SHP77 (cell line): ENCODE measurements at regions not wholly inside any gene's neighbourhood (a gene's known extent, or its start where the extent isn't known, plus 50 kb on each side); places are given as distances from the start of the nearest gene placed in this dataset.

Source experiments
- DNase-seq, 2 experiments: peaks; one replicate each; lab custom pipeline; 2025; lab: John Stamatoyannopoulos, UW

DNA sequence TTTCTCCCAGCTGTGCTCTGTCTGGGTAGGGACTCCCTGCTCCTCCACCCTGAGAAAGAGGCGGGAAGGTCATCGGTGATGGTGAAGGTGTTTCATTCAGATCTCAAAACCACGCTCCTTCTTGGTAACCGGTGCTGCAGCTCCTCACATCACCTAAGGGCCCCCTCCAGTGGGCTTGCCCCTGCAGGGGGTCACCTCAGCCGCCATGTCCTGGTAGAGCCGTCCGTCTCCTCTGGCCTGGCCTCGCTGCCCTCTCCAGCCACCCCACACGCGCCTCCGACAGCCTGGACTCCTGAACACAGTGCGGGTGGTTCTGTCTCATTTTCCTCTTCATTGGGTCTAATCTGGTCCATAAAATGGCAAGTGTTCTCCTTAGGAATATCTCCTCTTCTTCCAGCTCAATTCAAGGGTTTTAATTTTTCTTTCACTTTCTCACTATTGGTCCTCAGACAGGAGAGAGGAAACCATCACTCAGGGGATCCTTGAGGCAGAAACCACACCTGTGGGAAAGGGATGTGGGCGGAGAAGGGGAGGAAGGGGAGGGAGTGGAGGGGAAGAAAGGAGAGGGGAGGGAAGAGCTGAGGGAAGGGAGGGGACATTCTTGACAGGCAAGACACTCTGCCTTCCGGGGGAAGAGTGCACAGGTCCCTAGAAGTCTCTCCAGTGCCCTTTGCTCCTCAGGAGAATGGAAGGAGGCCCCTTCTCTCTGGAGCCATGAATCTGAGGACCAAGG is 1338.4 kb downstream of the TBC1D22A start:
- no peak for DNase-seq

- no peak for DNase-seq
Observed at GRCh38 chr22:48099671-48100070, 1337.2 kb downstream of the TBC1D22A start.

DNA sequence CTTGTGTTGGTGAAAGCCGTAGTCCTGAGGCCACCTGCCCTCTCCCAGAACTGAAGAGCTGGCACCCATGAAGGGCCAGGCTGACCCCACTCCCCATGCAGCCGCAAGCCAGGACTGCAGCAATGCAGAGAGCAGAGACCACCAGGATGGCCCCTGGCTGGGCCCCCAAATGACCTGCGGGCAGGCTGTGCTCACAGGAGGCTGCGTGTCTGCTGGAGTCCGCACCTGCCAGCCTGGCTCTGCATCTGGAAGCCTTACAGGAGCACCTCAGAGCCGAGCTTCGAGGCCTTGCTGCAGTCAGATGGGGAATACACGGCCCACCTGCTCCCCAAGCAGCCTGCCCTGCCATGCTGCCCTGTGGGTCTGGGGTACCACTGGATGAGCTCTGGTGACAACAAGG is 1336.8 kb downstream of the TBC1D22A start:
- no peak for DNase-seq

- no peak for DNase-seq
Observed at GRCh38 chr22:48098921-48099245, 1336.4 kb downstream of the TBC1D22A start.

- DNase-seq: no peak
Observed at GRCh38 chr22:48098243-48098920, 1335.9 kb downstream of the TBC1D22A start.

GRCh38 chr22:48097723-48098122 is 1335.3 kb downstream of the TBC1D22A start:
- DNase-seq: no peak

DNA sequence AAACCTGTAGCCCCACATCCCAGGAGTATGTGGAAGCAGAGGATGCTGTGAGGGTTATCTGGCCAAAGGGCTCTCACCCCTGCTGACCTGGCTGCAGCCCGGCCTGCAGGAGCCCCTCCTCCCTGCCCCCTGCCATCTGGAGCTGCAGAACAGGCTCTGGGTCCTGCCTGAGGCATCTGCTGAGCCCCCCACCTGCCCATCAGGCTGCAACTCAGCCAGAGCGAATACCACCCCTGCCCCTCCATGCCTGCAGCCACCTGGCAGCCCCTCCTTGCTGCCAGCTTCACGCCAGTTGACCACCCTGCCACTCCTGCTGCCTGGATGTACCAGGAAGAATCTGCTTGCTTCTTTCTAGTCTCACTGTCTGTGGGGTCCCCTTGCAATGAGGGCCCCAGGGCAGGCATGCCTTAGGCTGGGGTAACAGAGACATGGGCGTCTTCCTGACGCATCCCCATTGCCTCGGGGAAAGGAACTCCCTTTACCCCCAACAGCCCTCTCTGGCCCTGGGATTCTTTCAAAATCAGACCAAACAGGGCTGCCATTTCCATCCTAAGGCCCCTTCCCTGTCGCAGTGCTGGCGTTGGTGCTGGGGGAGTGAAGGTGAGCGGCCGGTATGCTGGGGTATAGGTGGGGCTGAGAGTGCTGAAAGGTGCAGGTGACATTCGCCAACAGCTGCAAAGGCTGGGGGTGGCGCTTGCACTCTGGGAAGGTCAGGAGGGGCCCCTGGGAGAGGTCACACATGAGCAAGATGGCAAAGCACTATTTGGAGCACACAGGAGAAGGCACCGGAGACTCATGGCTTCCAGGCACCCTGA is 1334.6 kb downstream of the TBC1D22A start:
- no peak for DNase-seq

DNA sequence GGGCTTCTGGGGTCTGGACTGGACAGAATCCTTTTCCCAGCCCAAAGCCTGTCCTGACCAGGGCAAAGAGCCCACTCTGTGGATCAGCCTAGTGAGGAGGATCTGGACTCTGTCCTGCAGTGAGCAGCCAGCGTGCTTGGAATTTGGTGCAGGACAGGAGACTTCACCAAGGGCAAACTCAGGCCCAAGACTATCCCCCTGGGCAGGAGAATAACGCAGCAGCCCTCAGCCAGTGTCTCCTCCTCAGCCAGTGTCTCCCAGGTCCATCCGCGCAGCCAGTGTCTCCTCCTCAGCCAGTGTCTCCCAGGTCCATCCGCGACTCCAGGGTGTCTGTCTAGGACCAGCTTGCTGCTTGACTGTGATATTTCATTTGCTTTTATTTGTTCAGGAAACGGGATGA is 1334.0 kb downstream of the TBC1D22A start:
- no peak for DNase-seq

GRCh38 chr22:48093981-48094380 is 1331.5 kb downstream of the TBC1D22A start:
- DNase-seq: no peak

DNA sequence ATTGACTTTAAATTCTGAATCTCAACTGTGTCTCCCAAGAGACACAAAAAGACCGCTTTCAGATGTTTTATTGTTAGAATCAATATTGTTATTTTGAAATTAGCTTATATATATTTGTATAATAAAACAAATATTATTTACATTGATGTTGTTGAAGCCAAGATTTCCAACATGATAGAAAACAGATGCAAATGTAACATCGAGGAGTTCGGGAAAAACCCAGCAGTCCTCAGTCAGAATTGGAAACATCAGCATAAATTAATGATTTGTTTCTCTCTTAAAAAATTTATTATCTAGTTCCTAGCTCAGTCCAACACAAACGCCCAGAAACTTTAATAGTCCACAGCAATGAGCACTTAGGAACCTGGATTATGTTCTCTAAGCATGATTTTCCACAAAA is 1330.4 kb downstream of the TBC1D22A start:
- no peak for DNase-seq

DNA sequence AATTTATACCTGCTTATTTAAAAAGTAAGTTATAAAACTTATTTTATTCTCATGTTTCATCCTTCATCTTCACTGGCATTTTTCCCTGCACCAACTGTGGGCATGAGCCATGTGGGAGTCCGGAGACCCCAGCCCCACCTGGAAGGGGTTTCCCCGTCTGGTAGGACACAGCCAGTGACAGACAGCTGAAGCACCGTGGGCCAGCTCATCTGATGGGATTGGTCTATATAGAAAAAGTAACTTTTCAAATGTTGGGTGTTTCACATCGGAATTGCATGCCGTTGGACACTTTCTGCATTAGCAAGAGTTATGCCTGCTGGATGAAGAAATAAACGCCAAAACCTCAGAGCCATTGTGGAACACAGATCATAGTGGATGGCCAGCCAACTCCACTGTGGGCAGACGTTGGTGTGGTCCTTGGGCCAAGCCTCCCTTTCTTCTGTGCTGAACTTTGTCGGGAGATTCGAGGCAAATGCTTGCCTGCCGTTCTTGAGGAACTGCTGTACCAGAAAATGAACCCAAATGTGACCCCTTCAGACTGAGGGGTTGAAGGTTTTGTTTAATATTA is 1329.3 kb downstream of the TBC1D22A start:
- DNase-seq: no peak

GRCh38 chr22:48091060-48091650 is 1328.7 kb downstream of the TBC1D22A start:
- DNase-seq: no peak

DNA sequence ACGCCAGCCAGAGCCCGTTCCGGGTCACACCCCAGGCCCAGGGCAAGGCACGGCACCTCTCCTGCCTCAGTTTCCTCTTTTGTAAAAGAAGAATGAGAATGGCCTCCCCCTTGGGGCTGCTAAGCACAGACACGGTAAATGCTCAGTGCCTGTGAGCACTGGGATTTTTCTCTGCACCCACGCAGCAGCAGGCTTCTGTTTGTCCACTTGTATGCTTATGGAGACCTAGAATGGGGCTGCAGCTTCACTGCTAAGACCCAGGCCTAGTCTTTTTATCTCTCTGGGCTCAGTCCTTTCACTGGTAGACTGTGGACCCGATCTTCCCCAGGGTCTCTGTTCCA is 1327.9 kb downstream of the TBC1D22A start:
- DNase-seq: no peak

DNA sequence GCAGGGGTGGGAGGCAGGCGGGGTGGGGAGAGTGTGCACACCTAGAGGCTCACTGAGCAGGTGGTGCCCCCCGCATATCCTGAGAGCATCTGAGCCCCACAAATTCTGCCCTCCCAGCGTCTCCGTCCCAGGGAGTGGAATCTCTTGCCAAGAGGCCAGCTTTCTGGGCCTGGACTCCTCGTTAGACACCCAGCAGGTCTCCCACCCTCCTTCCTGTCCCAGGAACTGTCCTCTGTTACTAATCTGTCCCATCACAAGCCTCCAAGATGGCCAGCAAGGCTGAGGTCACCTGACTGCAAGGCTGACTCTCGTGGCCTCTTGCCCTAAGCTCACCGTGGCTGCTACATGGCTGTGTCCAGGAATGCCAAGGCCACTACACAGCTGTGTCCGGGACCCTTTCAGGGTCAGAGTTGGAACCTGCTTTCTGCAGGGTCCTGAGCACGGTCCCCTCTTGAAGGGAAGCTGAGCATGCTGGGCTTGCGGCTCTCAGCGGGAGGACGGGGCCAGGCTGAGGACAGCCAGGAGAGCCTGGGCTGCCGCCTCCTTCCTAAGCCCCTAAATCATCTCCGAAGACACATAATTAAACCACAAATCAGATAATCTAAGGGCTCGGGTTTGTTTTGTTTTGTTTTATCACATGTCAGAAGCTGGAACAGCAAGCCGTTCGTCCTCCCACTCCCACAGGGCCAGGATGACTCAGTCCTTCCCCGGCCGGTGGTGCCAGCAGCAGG is 1327.3 kb downstream of the TBC1D22A start:
- no peak for DNase-seq

GRCh38 chr22:48088926-48089536 is 1326.6 kb downstream of the TBC1D22A start:
- no peak for DNase-seq

DNA sequence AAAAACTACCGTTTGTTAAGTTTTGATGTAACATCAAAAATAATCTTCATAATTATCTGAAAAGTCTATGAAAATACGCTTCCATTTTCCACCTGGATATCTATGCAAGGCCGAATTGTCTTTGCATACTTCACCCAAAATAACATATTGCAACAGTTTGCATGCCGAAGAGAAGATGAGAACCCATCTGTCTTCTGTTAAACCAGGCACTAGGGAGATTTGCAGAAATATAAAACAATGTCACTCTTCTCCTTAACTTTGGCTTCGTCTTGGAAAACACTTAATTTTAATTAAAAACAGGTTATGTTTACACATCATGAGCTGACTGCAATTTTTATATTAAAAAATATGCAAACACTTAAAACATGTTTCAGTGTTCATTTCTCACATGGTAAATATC is 1325.8 kb downstream of the TBC1D22A start:
- no peak for DNase-seq

DNA sequence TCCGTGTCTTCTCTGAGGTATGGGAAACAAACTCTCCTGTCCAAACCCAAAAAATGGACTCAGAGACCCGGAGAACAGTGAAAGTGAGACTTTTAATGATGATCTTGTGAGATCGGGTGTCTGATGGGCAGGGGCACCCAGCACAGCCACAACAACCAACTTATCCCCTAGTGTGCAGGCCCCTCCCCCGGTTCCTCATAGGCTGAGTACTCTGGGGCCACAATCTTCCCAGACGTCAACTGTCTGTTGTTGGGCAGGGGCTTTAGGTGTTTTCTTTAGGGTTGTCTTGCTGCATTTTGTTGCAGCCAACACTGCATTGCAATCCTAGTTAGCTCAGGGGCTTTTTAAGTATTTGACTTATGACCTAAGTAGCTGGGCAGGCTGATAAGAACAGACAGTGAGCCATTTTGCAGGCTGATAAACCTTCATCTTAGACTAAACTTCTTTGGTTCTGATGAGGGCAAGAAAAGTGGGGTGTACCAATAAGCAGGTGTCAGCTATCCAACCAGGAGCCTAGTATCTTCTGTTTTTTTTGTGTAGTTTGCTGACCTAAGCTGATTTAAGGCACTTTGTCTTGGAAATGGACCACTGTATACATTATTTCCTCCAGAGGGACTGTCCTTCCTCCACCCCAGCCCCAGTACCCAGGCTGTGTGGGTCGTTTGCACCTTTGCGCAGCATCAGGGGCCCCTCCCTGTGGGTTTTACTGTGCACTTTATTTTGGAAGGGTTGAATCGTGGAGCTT is 1323.6 kb downstream of the TBC1D22A start:
- DNase-seq: no peak

- no peak for DNase-seq
Observed at GRCh38 chr22:48084729-48085050, 1322.2 kb downstream of the TBC1D22A start.

DNA sequence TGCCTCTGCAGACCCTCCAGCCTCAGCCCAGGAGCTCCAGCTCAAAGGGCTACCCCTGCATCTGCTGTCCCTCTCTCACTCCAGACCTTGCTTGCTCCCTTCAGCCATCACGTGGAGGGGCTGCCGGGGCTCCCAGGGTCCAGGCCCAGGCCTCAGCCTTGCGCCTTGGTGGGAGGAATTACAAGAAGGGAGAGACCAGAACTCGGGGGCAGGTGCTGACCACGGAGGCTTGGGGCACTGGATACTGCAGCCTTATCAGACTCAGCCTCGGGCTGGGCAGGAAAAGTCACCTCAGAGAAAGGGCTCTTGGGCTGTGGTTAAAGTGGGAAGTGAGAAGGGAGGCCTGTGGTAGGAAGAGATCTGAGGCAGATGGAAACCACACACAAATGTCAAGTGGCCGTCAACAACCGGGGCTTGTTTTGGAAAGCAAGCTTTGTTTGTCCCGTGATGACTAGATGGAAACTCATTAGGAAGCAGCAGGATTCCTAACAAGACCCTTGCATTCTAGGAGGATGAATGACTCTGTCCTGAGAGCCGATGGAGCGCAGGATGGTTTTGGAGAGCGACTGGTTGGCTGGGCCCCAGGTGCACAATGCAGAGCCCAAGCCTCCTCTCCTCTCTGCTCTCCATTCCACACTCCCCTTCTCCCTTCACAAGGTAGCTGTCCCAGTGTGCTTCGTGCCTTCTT is 1321.7 kb downstream of the TBC1D22A start:
- no peak for DNase-seq

- no peak for DNase-seq
Observed at GRCh38 chr22:48083502-48083901, 1321.1 kb downstream of the TBC1D22A start.
